ENCODE measurements at regions not wholly inside any gene's neighbourhood (a gene's known extent, or its start where the extent isn't known, plus 50 kb on each side); places are given as distances from the start of the nearest gene placed in this dataset.

DNA sequence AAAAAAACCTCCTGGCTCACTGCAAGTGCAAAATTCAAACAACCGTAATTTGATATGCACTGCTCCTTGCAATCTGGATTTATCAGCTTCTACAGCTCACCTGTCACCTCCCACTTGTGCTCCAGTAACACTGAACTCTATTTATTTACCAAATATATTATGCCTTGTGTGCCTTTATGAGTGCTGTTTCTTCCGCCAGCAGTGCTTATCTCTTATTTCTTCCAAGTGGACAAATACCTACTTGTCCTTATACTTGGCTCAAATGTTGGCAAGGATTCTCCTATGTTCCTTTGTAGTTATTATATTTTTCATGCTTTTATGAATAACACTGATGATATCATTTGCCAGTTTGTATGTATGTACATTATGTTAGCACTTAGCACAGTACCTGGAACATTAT lies 145.7 kb upstream of the ARRDC3 start:
- Histone ChIP-seq H2AFZ (ENCODE audit: low read depth, low read length) (no peak overlapping the region), H3K79me2 (ENCODE audit: control insufficient read depth, insufficient read depth, low read length) (no peaks in the 10 kb centered on the region), H3K9ac (replicated peaks; ENCODE audit: extremely low read depth, insufficient read depth, low read length) (no peak overlapping the region), H3K9me3 (replicated peaks; ENCODE audit: control insufficient read depth, insufficient read depth, low read length) (no peaks in the 10 kb centered on the region), H3K4me3 (replicated peaks in 1 of 3; ENCODE audit: insufficient read depth in 1 of 3, low read depth in 1 of 3, low read length in 3 of 3) (no peak overlapping the region), H3K36me3 (ENCODE audit: control insufficient read depth in 2 of 2, extremely low read depth in 1 of 2, insufficient read depth in 2 of 2, low read length in 2 of 2) (no peaks in the 10 kb centered on the region), H3K4me2 (ENCODE audit: insufficient read depth, low read length) (no peak overlapping the region), H4K20me1 (replicated peaks; ENCODE audit: control insufficient read depth, extremely low read depth, insufficient read depth, low read length) (no peaks in the 10 kb centered on the region), H3K4me1 (ENCODE audit: control insufficient read depth, extremely low read depth, insufficient read depth, low read length) (no peaks in the 10 kb centered on the region), H3K27me3 (ENCODE audit: control insufficient read depth in 2 of 2, insufficient read depth in 2 of 2, low read length in 2 of 2) (no peaks in the 10 kb centered on the region), H3K27ac (ENCODE audit: insufficient read depth, low read depth, low read length) (no peak overlapping the region), H3K9me1 (replicated peaks; ENCODE audit: control insufficient read depth, extremely low read depth, insufficient read depth, low read length) (no peaks in the 10 kb centered on the region)
- BruUV-seq (replicated peaks) = no TSS peak
- dilution Hi-C loops (cut with MboI; ENCODE audit: extremely low pct_ligation_motif_present, low sequenced_read_pairs) = no loop called here
- DNase-seq (ENCODE audit: low read depth, low spot score) (no peak), FAIRE-seq (no peak)
- no peak for TF ChIP-seq GATA2 (IDR thresholded peaks at IDR 0.05; ENCODE audit: insufficient read depth, insufficient read length, low read depth, low read length)
- intact Hi-C loops (cut with micrococcal nuclease) = no loop called here
- CTCF ChIA-PET = no interaction called here
- POLR2A ChIA-PET = no interaction called here

- Histone ChIP-seq H3K27me3 (ENCODE audit: control insufficient read depth in 2 of 2, insufficient read depth in 2 of 2, low read length in 2 of 2) (no peaks in the 10 kb centered on the region), H3K36me3 (ENCODE audit: control insufficient read depth in 2 of 2, extremely low read depth in 1 of 2, insufficient read depth in 2 of 2, low read length in 2 of 2) (no peaks in the 10 kb centered on the region), H3K9ac (replicated peaks; ENCODE audit: extremely low read depth, insufficient read depth, low read length) (no peak overlapping the region), H3K4me2 (ENCODE audit: insufficient read depth, low read length) (no peak overlapping the region), H3K79me2 (ENCODE audit: control insufficient read depth, insufficient read depth, low read length) (no peaks in the 10 kb centered on the region), H4K20me1 (replicated peaks; ENCODE audit: control insufficient read depth, extremely low read depth, insufficient read depth, low read length) (no peaks in the 10 kb centered on the region), H3K4me1 (ENCODE audit: control insufficient read depth, extremely low read depth, insufficient read depth, low read length) (no peaks in the 10 kb centered on the region), H3K9me3 (replicated peaks; ENCODE audit: control insufficient read depth, insufficient read depth, low read length) (no peaks in the 10 kb centered on the region), H3K4me3 (replicated peaks in 1 of 3; ENCODE audit: insufficient read depth in 1 of 3, low read depth in 1 of 3, low read length in 3 of 3) (no peak overlapping the region), H2AFZ (ENCODE audit: low read depth, low read length) (no peak overlapping the region), H3K27ac (ENCODE audit: insufficient read depth, low read depth, low read length) (no peak overlapping the region), H3K9me1 (replicated peaks; ENCODE audit: control insufficient read depth, extremely low read depth, insufficient read depth, low read length) (no peaks in the 10 kb centered on the region)
- DNase-seq (ENCODE audit: low read depth, low spot score) (no peak), FAIRE-seq (no peak)
- BruUV-seq (replicated peaks) = no TSS peak
- no peak for TF ChIP-seq FOS (IDR thresholded peaks at IDR 0.05; ENCODE audit: borderline replicate concordance, insufficient read depth, low read length)
- no peak for TF ChIP-seq MAX (IDR thresholded peaks at IDR 0.05; ENCODE audit: insufficient read depth, insufficient read length)
- TF ChIP-seq MYC (IDR thresholded peaks at IDR 0.05; ENCODE audit: low read depth, low read length) = no peak
- TF ChIP-seq POLR2AphosphoS5 (IDR thresholded peaks at IDR 0.05; ENCODE audit: insufficient read depth, low read depth, low read length) = no peak
- TF ChIP-seq, protein P1, sequence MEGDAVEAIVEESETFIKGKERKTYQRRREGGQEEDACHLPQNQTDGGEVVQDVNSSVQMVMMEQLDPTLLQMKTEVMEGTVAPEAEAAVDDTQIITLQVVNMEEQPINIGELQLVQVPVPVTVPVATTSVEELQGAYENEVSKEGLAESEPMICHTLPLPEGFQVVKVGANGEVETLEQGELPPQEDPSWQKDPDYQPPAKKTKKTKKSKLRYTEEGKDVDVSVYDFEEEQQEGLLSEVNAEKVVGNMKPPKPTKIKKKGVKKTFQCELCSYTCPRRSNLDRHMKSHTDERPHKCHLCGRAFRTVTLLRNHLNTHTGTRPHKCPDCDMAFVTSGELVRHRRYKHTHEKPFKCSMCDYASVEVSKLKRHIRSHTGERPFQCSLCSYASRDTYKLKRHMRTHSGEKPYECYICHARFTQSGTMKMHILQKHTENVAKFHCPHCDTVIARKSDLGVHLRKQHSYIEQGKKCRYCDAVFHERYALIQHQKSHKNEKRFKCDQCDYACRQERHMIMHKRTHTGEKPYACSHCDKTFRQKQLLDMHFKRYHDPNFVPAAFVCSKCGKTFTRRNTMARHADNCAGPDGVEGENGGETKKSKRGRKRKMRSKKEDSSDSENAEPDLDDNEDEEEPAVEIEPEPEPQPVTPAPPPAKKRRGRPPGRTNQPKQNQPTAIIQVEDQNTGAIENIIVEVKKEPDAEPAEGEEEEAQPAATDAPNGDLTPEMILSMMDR (IDR thresholded peaks at IDR 0.05; ENCODE audit: extremely low read depth in 1 of 2, insufficient read depth in 1 of 2, low read depth in 1 of 2, low read length in 2 of 2) = no peak
- no peak for TF ChIP-seq GATA2 (IDR thresholded peaks at IDR 0.05; ENCODE audit: insufficient read depth, insufficient read length, low read depth, low read length)
- TF ChIP-seq EZH2 (IDR thresholded peaks at IDR 0.05; ENCODE audit: borderline replicate concordance, low read depth, low read length, severe bottlenecking) = no peak
- no peak for TF ChIP-seq POLR2A (IDR thresholded peaks at IDR 0.05; ENCODE audit: low read depth, low read length)
- no peak for TF ChIP-seq JUN (IDR thresholded peaks at IDR 0.05; ENCODE audit: borderline replicate concordance, insufficient read depth, insufficient read length, low read depth)
- dilution Hi-C loops (cut with MboI; ENCODE audit: extremely low pct_ligation_motif_present, low sequenced_read_pairs) (no loop called here), intact Hi-C loops (cut with micrococcal nuclease) (no loop called here)
- CTCF ChIA-PET = no interaction called here
- POLR2A ChIA-PET = no interaction called here
Measured at GRCh38 chr5:91521785-91522184, 138.7 kb upstream of the ARRDC3 start.

Measured in endothelial cell of umbilical vein (primary cell).